NCI-H1417 treated with DMSO at 0.1 percent for 48 hours (cell line): ENCODE measurements at regions not wholly inside any gene's neighbourhood (a gene's known extent, or its start where the extent isn't known, plus 50 kb on each side); places are given as distances from the start of the nearest gene placed in this dataset.

Source experiments
- DNase-seq: peaks from one replicate; lab custom pipeline; 2025; lab: John Stamatoyannopoulos, UW

GRCh38 chr9:2923766-2924379 is 80.0 kb upstream of the PUM3 start:
- DNase-seq: no peak

DNA sequence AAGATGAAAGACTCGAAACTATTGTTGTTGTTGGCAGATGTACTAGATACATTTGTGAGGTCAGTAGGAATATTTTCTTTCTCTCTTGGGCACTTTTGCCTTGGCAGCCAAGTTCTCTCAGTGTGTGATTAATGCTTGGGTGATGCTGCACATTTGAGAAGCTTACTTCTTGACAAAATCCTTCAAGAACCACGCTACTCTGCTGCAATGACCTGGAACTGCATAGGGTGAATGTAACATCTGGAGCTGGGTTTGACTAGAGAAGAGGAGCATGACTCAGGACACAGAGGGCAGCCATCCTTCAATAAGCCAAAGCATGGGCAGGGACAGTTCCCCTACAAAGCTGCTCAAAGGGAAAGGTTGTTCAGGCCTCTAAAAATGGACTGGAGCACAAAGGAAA is 75.5 kb upstream of the PUM3 start:
- DNase-seq: no peak

DNA sequence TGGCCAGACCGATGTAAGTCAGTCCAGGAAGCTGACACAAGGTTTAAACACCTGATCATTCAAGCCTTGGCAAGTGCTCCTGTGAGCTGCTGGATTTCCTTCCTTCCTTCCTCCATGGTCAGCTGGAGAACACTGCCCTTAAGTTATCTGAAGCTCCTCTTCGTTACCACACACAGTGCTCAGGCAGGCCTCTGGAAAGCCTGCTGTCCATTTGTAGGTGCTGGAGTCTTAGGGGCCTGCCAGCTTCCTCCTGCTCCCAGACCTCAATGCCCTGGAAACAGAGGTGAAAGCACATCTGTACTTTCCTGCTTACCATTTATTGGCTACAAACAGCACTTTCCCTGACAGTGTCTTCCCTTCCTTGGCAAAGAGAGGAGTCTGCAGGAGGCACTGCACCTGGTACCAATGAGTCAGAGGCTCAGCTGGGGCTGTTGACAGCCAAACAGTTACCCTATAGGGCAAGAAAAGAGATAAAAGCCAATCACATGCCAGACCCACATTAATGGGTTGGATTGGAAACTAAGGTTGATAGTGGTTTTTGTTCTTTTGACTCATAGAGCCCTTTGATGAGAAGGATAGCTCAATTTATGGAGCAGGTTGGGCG is 72.6 kb upstream of the PUM3 start:
- DNase-seq: no peak

DNA sequence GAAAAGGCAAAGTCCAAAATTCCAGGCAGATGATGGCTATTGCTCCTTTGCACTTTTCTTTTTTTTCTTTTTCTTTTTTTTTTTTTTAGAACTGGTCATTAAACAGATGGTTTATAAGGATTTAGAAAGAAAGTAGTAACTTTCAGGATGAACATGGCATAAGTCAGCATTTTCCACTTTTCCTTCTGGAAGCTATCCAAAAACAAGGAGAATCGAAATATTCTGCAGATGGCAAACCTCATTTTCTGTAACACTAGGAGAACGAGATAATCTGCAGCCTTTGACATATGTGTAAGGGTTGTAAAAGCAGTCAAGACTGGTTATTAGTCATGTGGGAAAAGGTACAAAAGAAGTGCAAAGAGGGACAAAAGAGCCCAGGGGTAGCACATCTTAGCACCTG is 69.1 kb upstream of the PUM3 start:
- DNase-seq: no peak

DNA sequence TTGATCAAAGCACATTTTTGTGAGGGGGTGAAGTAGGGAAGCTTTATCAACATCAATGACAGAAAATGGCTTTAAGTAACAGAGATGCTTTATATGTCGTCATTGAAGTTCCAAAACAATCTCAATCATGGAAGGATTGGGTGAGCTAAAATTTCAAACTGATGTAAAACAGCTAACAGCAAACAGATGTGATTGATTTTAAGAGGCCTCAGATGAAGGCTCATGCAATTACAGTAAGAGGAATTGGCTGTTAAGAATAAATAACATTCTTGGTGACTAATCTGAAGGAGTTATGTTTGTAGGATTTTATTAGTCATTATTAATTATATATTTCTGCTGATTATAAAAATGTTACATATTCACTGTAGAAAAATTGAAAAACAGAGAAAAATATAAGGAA is 63.5 kb upstream of the PUM3 start:
- no peak for DNase-seq

- no peak for DNase-seq
These were observed 60.5 kb upstream of the PUM3 start for GRCh38 chr9:2904242-2904930.
